Calu3 (cell line): ENCODE measurements at regions not wholly inside any gene's neighbourhood (a gene's known extent, or its start where the extent isn't known, plus 50 kb on each side); places are given as distances from the start of the nearest gene placed in this dataset.

Experiments
- BruUV-seq: library from RNA; stranded (reverse); fragments of 400-500 nt; replicated peaks from 2 replicates; lab custom pipeline; 2021; lab: Mats Ljungman, UMichigan
- CTCF ChIA-PET: fragments of 300-600 bp; sonication (Branson Sonifier 250); formaldehyde crosslinking; loops from one replicate; lab custom pipeline; 2022; ENCODE audit warnings: antibody characterized with exemption; lab: Charles Lee
- DNase-seq: peaks from one replicate; pipeline ENCODE4 v3.0.0; 2022
- H3K27ac Mint-ChIP-seq: one replicate; pipeline ENCODE4 v1.8.0; 2022; ENCODE audit warnings: mixed read lengths; ENCODE audit not compliant: unreplicated experiment
- H3K27me3 Mint-ChIP-seq: one replicate; pipeline ENCODE4 v1.8.0; 2022; ENCODE audit warnings: mixed read lengths; ENCODE audit not compliant: unreplicated experiment
- H3K36me3 Mint-ChIP-seq: one replicate; pipeline ENCODE4 v1.8.0; 2022; ENCODE audit warnings: mild to moderate bottlenecking, moderate library complexity, mixed read lengths; ENCODE audit not compliant: insufficient read depth, unreplicated experiment
- H3K4me1 Mint-ChIP-seq: one replicate; pipeline ENCODE4 v1.8.0; 2022; ENCODE audit warnings: mild to moderate bottlenecking, low read depth, mixed read lengths; ENCODE audit not compliant: unreplicated experiment
- H3K4me3 Mint-ChIP-seq: one replicate; pipeline ENCODE4 v1.8.0; 2022; ENCODE audit warnings: mild to moderate bottlenecking, low read depth, moderate library complexity, mixed read lengths; ENCODE audit not compliant: unreplicated experiment
- H3K9me3 Mint-ChIP-seq: one replicate; pipeline ENCODE4 v1.8.0; 2022; ENCODE audit warnings: low read depth, mixed read lengths; ENCODE audit not compliant: unreplicated experiment
- CTCF ChIP-seq: fragments of 200-600 bp; IDR thresholded peaks from one replicate; pipeline ENCODE4 v1.8.0; 2022; ENCODE audit warnings: antibody characterized with exemption; ENCODE audit not compliant: unreplicated experiment
- intact Hi-C: fragments of 100-400 bp; cut with micrococcal nuclease; formaldehyde crosslinking; loops from one replicate; pipeline ENCODE4 v1.10.0; 2022; ENCODE audit not compliant: unreplicated experiment

- no TSS peak for BruUV-seq
- no peak for DNase-seq
- Mint-ChIP-seq H3K27ac (no peak overlapping the region), H3K4me3 (no peak overlapping the region), H3K4me1 (peaks cover 11% of the 10 kb centered on the region), H3K9me3 (no peaks in the 10 kb centered on the region), H3K36me3 (no peaks in the 10 kb centered on the region), H3K27me3 (no peaks in the 10 kb centered on the region)
- no peak for TF ChIP-seq CTCF
- CTCF ChIA-PET = no interaction called here
- intact Hi-C loops = no loop called here
Measured at GRCh38 chr14:71583194-71583593, 349.0 kb upstream of the RGS6 start.

GRCh38 chr14:71583705-71584104, 348.5 kb upstream of the RGS6 start:
- Mint-ChIP-seq H3K4me3 (no peak overlapping the region), H3K9me3 (no peaks in the 10 kb centered on the region), H3K27me3 (no peaks in the 10 kb centered on the region), H3K36me3 (no peaks in the 10 kb centered on the region), H3K4me1 (peaks cover 11% of the 10 kb centered on the region), H3K27ac (no peak overlapping the region)
- CTCF ChIA-PET = no interaction called here
- intact Hi-C loops = no loop called here
- TF ChIP-seq CTCF = no peak
- no peak for DNase-seq
- BruUV-seq = no TSS peak

- no peak overlapping the region for H3K4me3 Mint-ChIP-seq
- H3K36me3 Mint-ChIP-seq = no peaks in the 10 kb centered on the region
- CTCF ChIA-PET = no interaction called here
- no peaks in the 10 kb centered on the region for H3K9me3 Mint-ChIP-seq
- no TSS peak for BruUV-seq
- no peak overlapping the region for H3K27ac Mint-ChIP-seq
- H3K4me1 Mint-ChIP-seq = peaks cover 11% of the 10 kb centered on the region
- H3K27me3 Mint-ChIP-seq = no peaks in the 10 kb centered on the region
- TF ChIP-seq CTCF = no peak
- no peak for DNase-seq
- intact Hi-C loops = no loop called here
Measured at GRCh38 chr14:71585361-71585760, 346.9 kb upstream of the RGS6 start.

- Mint-ChIP-seq H3K27ac (no peak overlapping the region), H3K9me3 (no peaks in the 10 kb centered on the region), H3K4me3 (no peak overlapping the region), H3K27me3 (no peaks in the 10 kb centered on the region), H3K36me3 (no peaks in the 10 kb centered on the region), H3K4me1 (peaks cover 11% of the 10 kb centered on the region)
- no TSS peak for BruUV-seq
- CTCF ChIA-PET = no interaction called here
- no peak for DNase-seq
- intact Hi-C loops = no loop called here
- TF ChIP-seq CTCF = no peak
Measured at GRCh38 chr14:71586131-71586897, 345.9 kb upstream of the RGS6 start.
